GM21515 (cell line): ENCODE measurements at regions not wholly inside any gene's neighbourhood (a gene's known extent, or its start where the extent isn't known, plus 50 kb on each side); places are given as distances from the start of the nearest gene placed in this dataset.
"Not testable (repeated sequence)": the region's sequence is repeated elsewhere in the genome, so short reads cannot be mapped to it uniquely, and the experiment has no call there.

ENCODE experiments used
- ATAC-seq: cut with Tn5 transposase; IDR thresholded peaks from one replicate; pipeline ENCODE4 v1.9.1; 2021; ENCODE audit not compliant: unreplicated experiment

DNA sequence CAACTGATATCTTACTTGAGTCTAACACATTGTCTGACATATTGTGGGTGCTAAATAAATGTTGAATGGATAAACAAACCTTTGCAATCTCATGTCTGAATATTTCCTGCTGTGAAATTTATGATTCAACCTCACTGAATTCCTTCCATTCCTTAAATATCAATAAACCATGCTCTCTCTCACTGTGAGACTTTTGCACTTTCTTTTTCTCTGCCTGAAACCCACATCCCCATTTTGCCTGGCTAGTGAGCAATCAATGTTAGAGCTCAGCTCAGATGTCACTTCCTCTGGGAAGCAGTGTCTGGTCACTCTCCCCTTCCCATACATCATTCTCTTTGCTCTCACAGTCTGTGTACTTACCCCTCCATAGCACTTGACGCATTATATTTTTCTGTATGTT lies 383.7 kb upstream of the TRPC7 start:
- no peak for ATAC-seq

DNA sequence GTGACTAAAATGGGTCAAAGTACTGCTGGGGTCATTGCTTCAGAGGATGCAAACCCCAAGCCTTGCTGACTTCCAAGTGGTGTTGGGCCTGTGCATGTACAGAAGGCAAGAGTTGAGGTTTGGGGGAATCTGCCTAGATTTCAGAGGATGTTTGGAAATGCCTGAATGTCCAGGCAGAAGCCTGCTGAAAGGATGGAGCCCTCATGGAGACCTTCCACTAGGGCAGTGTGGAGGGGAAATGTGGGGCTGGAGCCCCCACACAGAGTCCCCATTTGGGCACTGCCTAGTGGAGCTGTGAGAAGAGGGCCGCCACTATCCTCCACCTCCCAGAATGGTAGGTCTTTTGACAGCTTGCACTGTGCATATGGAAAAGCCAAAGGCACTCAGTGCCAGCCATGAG lies 377.7 kb upstream of the TRPC7 start:
- ATAC-seq = no peak

DNA sequence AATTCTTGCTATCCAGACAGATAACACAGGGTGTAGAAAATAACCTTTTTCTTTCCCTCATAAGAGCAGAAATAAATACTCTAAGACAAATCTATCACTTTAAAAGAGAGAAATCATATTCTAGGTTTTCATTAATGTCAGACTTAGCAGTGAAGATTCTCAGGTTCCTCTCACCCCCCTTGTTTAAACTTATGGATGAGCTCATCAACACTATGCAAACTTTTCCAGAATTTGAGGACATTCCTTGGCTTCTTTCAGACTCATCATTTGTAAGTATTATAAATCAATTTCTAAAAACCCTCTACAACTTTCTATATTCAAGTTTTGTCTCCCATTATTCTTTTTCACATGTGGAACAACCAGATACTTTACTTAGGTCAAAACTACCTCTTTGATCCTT lies 374.9 kb upstream of the TRPC7 start:
- ATAC-seq = no peak

DNA sequence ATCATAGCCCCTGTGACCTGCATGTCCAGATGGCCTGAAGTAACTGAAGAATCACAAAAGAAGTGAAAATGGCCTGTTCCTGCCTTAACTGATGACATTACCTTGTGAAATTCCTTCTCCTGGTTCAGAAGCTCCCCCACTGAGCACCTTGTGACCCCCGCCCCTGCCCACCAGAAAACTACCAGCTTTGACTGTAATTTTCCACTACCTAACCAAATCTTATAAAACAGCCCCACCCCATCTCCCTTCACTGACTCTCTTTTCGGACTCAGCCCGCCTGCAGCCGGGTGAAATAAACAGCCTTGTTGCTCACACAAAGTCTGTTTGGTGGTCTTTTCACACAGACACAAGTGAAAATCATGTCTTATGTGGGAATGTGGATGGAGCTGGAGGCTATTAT lies 373.9 kb upstream of the TRPC7 start:
- ATAC-seq = not testable (repeated sequence)

DNA sequence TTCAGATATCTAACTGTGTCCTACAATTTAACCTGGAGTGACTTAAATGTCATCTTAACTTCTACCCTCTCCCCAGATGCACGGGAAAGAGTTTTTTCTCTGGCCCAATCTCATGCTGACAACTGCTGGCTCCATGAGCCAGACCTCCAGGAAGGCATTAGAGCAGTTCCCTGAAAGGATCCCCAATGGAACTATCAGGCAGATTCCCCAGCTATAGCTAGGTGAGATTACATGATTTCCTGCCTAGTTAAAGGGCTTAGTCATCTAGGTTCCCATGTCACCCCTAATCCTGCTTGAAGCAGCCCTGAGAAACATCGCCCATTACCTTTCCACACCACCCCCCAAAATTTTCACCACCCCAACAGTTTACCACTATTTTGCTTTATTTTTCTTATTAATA lies 373.5 kb upstream of the TRPC7 start:
- no peak for ATAC-seq

DNA sequence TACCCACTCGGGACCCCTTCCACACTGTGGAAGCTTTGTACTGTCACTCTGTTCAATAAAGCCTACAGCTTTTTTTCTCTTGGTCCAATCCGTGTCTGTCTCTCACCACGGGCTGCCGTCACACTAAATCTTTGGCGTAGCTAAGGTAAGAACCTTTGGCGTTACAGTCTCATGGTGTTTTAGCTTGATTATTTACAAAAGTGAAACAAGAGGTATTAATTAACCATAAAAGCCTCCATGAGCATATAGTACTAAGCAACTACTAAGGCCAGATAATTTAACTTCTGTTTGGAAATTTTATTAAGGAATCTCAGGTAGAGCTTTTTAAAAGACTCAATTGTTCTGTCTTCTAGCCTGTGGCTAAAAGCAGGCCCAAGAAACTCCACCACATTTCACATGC lies 370.7 kb upstream of the TRPC7 start:
- no peak for ATAC-seq

DNA sequence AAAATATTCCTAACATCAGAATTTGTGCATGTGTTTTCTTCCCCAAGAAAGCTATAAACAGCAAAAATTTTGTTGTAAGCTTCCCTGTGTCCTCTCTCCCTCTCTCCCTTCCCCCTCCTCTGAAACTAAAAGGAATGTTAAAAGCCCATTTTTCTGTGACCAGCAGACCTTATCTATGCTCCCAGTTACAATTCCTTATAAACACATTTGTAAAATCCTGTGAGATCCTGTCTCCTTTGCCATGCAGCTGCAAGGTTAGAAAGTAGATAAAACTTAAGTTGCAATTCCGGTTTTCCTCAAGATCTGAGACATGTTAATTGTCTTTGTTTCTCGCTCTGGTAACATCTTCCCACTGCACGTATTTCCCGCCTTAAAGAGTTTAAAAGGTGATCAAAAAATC lies 370.3 kb upstream of the TRPC7 start:
- not testable (repeated sequence) for ATAC-seq

DNA sequence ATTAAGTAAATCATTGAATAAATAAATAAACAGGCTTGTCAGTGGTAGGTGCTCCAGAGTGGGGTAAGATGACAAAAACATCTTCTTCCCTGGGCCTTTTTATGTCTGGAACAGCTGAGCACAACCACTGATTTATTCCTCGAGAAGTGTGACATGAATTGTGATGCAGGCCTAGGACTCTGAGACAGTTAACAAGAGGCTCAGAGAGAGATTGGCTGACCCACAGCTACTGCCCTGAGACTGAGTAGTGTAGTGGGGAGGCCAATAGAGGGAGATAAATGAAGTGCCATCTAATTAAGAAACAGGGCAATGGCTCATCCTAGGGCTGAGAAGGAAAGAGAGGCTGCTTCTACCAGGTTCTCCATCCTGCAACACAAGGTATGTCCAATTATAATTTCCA lies 369.3 kb upstream of the TRPC7 start:
- no peak for ATAC-seq

DNA sequence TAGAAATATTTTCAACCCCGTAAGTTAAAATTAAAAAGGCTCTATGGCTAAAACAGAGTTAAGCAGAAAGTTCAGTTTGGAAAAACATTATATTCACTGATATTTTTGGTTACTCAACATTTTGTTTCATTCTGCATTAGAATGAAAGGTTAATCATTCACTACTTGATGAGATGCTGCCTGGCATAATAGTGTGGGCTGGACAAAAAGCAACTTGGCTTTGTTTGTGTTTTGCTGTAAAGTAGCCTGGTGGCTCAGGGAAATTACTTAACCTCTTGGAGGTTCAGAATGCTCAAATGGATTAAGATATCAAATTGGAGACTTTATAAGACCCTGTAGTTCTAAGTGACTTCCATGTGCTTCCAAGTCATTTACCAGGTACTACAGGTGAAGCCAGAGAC lies 367.4 kb upstream of the TRPC7 start:
- no peak for ATAC-seq

DNA sequence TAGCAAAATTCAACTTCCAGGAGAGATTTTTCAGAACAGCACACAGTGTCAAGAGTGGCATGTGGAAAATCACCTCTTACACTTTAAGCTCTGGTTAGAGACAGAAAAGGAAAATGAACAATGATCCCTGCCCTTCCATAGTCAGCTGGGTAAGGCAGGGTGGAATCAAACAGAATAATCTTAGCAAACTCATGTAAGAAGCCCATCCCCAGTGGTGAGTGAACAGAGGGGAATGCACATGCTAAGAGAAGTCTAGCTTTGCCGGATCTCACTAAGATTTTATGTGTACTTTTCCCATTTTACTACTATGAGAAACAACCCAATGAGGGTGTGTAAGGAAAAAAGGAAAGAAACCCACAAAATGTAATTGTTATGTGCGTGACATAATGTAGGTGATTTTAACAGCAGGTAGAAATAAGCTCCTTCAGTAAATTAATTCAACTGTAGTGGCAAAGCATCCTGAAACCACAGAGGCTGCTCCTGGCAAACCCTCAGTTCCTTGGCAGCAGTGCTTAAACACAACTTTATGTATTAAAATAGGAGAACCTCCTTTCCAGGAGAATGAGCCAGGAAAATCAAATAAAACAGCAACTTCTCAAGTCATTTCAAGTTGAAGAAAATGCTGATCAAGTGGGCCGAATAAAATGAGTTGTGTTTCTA lies 366.0 kb upstream of the TRPC7 start:
- ATAC-seq = no peak

DNA sequence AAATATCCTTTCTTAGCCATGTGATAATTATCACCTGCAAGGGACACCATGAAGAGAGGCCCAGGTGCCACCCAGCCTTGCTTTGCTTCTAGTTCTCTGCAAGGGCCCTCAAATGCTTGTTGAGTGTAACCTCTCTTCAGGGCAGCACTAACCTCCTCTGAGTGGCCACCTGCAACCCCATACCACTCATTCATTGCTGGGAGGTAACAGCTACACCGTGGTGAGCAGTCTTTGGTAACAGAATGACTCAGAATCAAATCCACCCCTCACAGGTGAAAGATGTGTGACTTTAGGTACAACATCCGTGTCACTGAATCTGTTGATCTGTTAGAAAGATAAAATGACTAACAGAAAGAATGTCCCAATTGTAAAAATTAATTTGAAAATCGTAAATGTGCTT lies 365.1 kb upstream of the TRPC7 start:
- no peak for ATAC-seq

DNA sequence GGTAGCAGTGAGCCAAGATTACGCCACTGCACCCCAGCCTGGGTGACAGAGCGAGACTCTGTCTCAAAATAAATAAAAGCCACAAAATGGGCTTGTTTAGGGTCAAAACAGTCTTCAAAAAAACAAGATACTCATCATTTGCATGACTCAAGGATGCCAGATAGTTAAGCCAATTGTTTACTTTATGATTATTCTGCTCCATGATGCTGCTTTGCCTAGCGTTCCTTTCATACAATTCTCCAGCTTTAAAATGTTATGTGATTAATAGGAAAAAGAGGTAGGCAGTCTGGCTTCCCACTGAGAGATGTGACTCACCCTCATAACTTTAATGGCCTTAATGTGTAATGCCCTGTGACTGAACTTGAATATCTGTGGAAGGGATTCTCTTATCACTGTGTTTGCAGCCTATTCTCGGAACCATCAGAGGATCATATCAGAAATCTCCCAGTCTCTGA lies 364.6 kb upstream of the TRPC7 start:
- ATAC-seq = no peak

DNA sequence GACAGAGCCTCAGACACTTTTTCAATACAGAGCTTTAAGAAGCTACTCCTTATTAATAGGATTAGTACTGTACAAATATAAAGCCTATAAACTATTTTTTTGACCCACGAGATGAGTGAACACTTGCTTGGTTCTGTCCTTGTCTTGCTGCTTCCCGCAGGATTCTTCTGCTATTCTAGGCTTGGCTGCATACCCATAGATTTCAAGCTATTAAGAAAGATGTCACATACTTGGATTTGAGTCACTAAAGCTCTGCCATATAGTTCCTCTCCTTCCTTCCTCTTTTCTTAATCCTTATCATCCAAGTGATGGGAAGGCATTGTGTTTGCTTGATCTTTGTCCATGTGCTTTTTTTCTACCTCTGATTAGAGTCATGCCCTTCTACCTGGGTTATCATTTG lies 361.2 kb upstream of the TRPC7 start:
- ATAC-seq = no peak

DNA sequence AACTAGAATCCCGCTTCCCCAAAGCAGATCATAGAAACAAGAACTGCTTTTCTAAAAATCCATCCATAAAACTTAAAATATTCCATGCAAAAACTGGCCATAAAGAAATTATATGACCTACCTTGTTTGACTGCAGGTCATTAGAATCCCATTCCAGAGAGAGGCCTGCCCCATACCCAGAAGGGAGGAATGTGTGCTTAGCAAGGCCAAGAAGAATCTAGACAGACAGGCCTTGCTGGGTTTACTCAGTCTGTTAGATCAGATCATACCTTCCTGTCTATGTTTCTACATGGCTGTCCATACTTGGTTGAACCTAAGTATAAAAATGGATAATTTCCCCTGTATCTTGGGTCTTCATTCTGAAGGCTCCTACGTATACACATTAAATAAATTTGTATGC lies 358.8 kb upstream of the TRPC7 start:
- ATAC-seq = no peak

DNA sequence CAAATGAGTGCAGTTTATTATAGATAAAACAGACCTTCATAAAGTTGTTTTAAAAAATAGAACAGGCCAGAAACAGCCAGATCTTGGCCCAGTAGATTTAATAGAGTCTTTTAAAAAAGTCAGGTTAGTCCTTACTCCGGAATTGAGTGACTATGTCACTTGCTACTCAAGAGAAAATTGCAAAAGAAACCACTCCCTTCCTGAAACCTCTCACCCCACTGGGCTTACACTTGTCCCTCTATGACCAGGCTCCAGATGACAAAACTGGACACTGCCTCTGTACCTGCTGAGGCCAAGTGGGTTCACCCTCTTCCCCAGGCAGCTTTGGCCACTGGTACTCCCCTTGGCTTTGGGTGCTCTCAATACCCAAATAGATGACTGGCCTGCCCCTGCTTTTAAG lies 357.2 kb upstream of the TRPC7 start:
- ATAC-seq = no peak

DNA sequence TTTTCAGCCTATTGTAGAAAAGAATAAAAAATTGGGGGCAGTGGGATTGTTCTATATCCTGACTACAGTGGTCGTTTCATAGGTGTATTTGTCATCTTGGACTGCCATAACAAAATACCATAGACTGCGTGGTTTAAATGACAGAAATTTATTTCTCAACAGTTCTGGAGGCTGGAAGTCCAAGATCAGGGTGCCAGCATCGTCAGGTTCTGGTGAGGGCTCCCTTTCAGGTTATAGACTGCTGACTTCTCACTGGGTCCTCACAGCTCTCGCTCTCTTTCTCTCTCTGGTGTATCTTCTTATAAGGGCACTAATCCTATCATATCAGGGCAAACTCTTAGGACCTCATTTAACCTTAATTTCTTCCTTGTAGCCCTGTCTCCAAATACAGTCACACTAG lies 356.7 kb upstream of the TRPC7 start:
- no peak for ATAC-seq

DNA sequence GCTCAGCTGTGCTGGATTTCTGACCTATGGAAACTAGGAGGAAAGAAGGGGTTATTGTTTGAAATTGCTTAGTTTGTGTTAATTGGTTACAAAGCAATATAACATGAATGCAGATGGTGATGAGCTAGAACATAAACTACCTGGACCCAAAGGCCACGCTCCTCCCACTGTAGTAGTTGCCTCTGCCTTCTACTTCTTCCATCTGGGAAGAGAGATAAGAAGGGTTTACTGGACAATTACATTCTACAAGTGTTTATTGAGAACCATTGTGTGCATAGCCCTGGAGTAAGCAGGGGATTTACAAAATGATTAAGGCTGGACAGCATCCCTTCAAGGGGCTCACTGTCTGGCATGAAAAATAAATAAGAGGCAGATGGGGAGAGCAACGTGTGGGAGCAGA lies 355.3 kb upstream of the TRPC7 start:
- ATAC-seq = no peak

DNA sequence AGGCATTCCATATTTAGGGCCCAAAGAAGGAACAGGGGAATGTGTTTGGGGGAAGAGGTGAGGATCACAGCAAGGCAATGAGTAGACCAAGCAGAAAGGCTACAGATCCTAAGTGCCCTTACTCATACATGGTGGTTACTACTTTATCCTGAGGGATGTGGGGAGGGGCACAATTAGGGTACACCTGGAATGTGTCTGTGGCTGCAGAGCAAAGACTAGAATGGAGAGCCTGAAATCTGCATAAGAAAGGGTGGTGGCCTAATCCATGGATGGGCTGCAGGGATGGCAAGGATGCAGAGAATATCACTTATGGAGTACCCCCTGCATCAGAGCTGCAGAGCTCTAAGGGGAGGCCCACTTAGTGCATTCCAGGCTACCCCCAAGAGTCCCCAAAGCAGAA lies 352.6 kb upstream of the TRPC7 start:
- ATAC-seq = no peak

DNA sequence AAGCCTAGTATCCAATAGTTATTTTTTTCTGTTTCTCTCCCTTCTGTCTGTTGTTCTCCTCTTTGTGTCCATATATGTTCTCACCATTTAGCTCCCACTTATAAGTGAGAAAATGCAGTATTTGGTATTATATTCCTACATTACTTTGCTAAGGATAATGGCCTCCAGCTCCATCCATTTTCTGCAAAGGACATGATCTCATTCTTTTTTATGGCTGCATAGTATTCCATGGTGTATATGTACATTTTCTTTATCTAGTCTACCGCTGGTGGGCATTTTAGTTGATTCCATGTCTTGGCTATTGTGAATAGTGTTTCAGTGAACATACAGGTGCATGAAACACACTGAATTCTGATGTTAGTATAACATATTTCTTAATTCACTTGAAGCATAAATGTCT lies 348.9 kb upstream of the TRPC7 start:
- ATAC-seq = no peak

DNA sequence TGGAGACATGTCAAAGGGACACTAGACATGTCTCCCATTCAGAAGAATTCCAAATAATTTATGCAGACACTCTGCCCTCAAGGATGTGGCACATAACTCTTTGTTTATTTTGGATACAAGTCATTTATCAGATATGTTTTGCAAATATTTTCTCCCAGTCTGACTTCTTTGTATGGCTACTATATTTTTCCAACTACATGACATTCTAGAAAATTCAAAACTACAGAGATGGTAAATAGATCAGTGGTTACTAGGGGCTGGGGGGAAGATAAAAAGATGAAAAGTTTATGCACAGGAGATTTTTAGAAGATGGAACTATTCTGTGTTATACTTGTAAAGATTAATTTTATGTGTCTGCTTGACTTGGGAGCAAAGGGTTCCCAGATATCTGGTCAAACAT lies 347.3 kb upstream of the TRPC7 start:
- ATAC-seq = no peak

DNA sequence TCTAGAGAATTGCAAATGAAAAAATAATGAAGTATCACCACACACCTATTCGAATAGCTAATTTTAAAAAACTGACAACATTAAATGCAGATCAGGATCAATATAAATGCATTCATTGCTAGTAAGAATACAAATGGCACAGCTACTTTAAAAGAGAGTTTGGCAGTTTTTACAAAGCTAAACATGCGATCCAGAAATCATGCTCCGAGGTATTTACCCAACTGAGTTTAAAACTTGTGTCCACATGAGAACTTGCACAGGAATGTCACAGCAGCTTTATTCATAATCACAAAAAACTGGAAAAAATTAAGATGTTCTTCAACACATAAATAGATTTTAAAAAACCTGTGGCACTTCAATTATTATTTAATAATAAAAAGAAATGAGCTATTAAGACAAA lies 345.5 kb upstream of the TRPC7 start:
- ATAC-seq = no peak

DNA sequence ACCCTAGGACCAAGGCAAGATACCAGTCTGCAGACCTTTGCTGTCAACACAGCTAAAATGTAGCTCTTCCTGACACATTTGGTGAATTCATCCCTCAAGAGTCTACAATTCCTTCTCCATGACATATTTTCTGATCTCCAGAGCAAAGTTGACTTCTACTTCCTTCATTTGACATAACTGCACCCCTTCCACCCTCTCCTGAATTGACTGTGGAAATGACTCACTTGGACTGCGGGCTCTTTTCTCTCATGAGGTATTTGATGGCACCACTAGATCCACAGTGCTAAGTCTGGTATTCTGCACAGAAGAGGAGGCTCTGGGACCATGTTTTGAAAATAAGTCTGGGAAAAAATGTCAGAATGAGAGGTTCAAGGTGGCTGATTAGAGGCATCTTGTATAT lies 338.4 kb upstream of the TRPC7 start:
- no peak for ATAC-seq

DNA sequence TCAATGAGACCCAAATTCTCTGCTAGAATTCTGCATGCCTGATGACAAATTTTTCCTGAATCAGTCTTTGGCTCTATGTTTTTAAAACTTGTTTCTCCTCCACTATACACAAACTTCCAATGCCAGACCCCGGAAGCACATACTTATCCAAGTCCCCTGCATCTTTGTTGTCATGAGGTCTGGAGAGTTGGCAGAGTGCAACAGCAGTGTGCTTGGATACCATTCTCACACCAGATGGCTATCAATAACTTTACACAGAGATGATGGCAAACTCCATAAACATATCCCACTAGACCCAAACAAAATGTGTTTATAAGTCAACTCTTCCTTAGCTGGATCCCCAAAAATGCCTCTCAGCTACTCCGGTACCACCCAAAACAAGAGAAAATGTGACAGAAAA lies 337.7 kb upstream of the TRPC7 start:
- ATAC-seq = no peak

DNA sequence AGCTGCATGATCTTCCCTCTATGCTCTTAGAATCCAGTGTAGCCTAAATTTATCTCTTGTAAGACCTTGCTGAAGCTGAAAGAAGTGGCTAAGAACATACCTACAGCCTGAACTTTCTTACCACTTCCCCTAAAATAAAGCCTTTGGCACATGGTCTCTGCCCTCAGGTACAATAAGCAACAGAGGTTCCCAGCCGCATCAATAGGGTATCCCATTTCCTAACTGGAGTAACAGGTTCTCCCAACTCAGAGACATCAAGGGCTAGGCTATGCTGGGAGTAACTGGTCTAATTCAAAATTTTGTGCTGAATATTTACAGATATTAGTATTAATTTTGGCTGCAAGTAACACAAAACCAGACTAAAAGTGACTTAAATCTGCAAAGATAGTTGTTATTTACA lies 335.8 kb upstream of the TRPC7 start:
- no peak for ATAC-seq
